GM23338 (cell line): ENCODE measurements at regions not wholly inside any gene's neighbourhood (a gene's known extent, or its start where the extent isn't known, plus 50 kb on each side); places are given as distances from the start of the nearest gene placed in this dataset.

ENCODE experiments used
- ATAC-seq: fragments of 200-7000 bp; cut with Tn5 transposase; 3 replicates; pipeline ENCODE4 v1.9.1; 2020
- DNase-seq: peaks from one replicate; pipeline ENCODE4 v3.0.0-alpha.2; 2015; ENCODE audit warnings: low spot score
- H2AFZ ChIP-seq: fragments of 200-600 bp; sonication (generic); 2 replicates; pipeline ENCODE4 v1.8.0; 2016; ENCODE audit warnings: antibody characterized with exemption, mild to moderate bottlenecking, moderate library complexity
- H3F3A ChIP-seq: fragments of 200-600 bp; sonication (generic); replicated peaks from 2 replicates; pipeline ENCODE4 v1.8.0; 2017; ENCODE audit warnings: antibody characterized with exemption, mixed run types, low read depth
- H3K27ac ChIP-seq: fragments of 200-600 bp; sonication (generic); 2 replicates; pipeline ENCODE4 v1.6.1; 2016; ENCODE audit warnings: low read depth
- H3K27me3 ChIP-seq: fragments of 200-600 bp; sonication (generic); 2 replicates; pipeline ENCODE4 v1.8.0; 2016; ENCODE audit warnings: mild to moderate bottlenecking, mixed run types, moderate library complexity; ENCODE audit not compliant: insufficient read depth
- H3K36me3 ChIP-seq: fragments of 200-600 bp; sonication (generic); 2 replicates; pipeline ENCODE4 v1.8.0; 2016; ENCODE audit warnings: mild to moderate bottlenecking; ENCODE audit not compliant: insufficient read depth
- H3K4me1 ChIP-seq: fragments of 200-600 bp; sonication (generic); 2 replicates; pipeline ENCODE4 v1.8.0; 2016; ENCODE audit warnings: mild to moderate bottlenecking, moderate library complexity; ENCODE audit not compliant: insufficient read depth
- H3K4me2 ChIP-seq: fragments of 200-600 bp; sonication (generic); 2 replicates; pipeline ENCODE4 v1.7.1; 2017; ENCODE audit warnings: mixed run types
- H3K4me3 ChIP-seq: fragments of 200-600 bp; sonication (generic); 2 replicates; pipeline ENCODE4 v1.6.1; 2016; ENCODE audit warnings: mixed run types
- H3K79me2 ChIP-seq: fragments of 200-600 bp; sonication (generic); replicated peaks from 2 replicates; pipeline ENCODE4 v1.8.0; 2017; ENCODE audit warnings: mild to moderate bottlenecking; ENCODE audit not compliant: insufficient read depth
- H3K9me2 ChIP-seq: fragments of 200-600 bp; sonication (generic); 2 replicates; pipeline ENCODE4 v1.8.0; 2017; ENCODE audit not compliant: insufficient read depth
- H4K20me1 ChIP-seq: fragments of 200-600 bp; sonication (generic); replicated peaks from 2 replicates; pipeline ENCODE4 v1.8.0; 2017; ENCODE audit warnings: mild to moderate bottlenecking; ENCODE audit not compliant: insufficient read depth
- H3K27ac Mint-ChIP-seq: 2 replicates; pipeline ENCODE4 v1.8.0; 2020; ENCODE audit warnings: inconsistent platforms, mild to moderate bottlenecking, moderate library complexity, mixed read lengths
- H3K27me3 Mint-ChIP-seq: 3 replicates; pipeline ENCODE4 v1.8.0; 2022; ENCODE audit warnings: low read depth, mild to moderate bottlenecking, moderate library complexity, mixed read lengths, inconsistent platforms; ENCODE audit not compliant: insufficient read depth, poor library complexity
- H3K36me3 Mint-ChIP-seq: 3 replicates; pipeline ENCODE4 v1.8.0; 2021; ENCODE audit warnings: low read depth, mild to moderate bottlenecking, inconsistent platforms, moderate library complexity, mixed read lengths
- H3K4me1 Mint-ChIP-seq: 3 replicates; pipeline ENCODE4 v1.8.0; 2020; ENCODE audit warnings: mild to moderate bottlenecking, inconsistent platforms, mixed read lengths
- H3K4me3 Mint-ChIP-seq: 3 replicates; pipeline ENCODE4 v1.8.0; 2021; ENCODE audit warnings: moderate library complexity, mild to moderate bottlenecking, inconsistent platforms, mixed read lengths
- H3K9me3 Mint-ChIP-seq: 3 replicates; pipeline ENCODE4 v1.8.0; 2020; ENCODE audit warnings: moderate library complexity, mild to moderate bottlenecking, inconsistent platforms, mixed read lengths
- CREB1 ChIP-seq: fragments of 250-450 bp; sonication (Bioruptor Pico); IDR thresholded peaks from 2 replicates; pipeline ENCODE4 v1.5.0; 2020; ENCODE audit warnings: low read depth, mild to moderate bottlenecking, moderate library complexity
- CTCF ChIP-seq, 2 experiments: fragments of 200-600 bp in 1 of 2; sonication (generic) in 1 of 2; conservative IDR thresholded peaks; 2 replicates each; pipeline versions ENCODE4 v1.5.1 to v1.6.1; 2016 to 2017; ENCODE audit warnings: antibody characterized with exemption in 2 of 2, low read depth in 2 of 2, mild to moderate bottlenecking in 2 of 2, moderate library complexity in 1 of 2
- EZH2phosphoT487 ChIP-seq: fragments of 200-600 bp; sonication (generic); IDR thresholded peaks from one replicate; pipeline ENCODE4 v1.8.1; 2018; ENCODE audit warnings: antibody characterized with exemption; ENCODE audit not compliant: unreplicated experiment
- JUNB ChIP-seq: IDR thresholded peaks from one replicate; pipeline ENCODE4 v1.6.1; 2016; ENCODE audit warnings: antibody characterized with exemption; ENCODE audit not compliant: unreplicated experiment
- NANOG ChIP-seq: IDR thresholded peaks from 2 replicates; pipeline ENCODE4 v1.6.1; 2016; ENCODE audit warnings: antibody characterized with exemption, borderline replicate concordance
- POLR2AphosphoS5 ChIP-seq: IDR thresholded peaks from 2 replicates; pipeline ENCODE4 v1.6.1; 2016; ENCODE audit warnings: antibody characterized with exemption, low read depth
- STAT1 ChIP-seq: IDR thresholded peaks from one replicate; pipeline ENCODE4 v1.6.1; 2016; ENCODE audit warnings: antibody characterized with exemption; ENCODE audit not compliant: unreplicated experiment
- ZNF114 ChIP-seq: fragments of 250-450 bp; sonication (Bioruptor Pico); IDR thresholded peaks from 2 replicates; pipeline ENCODE4 v1.5.0; 2020; ENCODE audit warnings: mild to moderate bottlenecking, moderate library complexity
- ZNF331 ChIP-seq: fragments of 250-450 bp; sonication (Bioruptor Pico); IDR thresholded peaks from 2 replicates; pipeline ENCODE4 v1.5.0; 2020; ENCODE audit warnings: low read depth, mild to moderate bottlenecking, moderate library complexity
- TF ChIP-seq, protein P1 (sequence below): IDR thresholded peaks from 2 replicates; pipeline ENCODE4 v1.6.1; 2016; ENCODE audit warnings: antibody characterized with exemption
- TF ChIP-seq, protein P2 (sequence below): IDR thresholded peaks from one replicate; pipeline ENCODE4 v1.6.1; 2018; ENCODE audit warnings: antibody characterized with exemption; ENCODE audit not compliant: unreplicated experiment

GRCh38 chr5:104702212-104702611 lies 1139.6 kb upstream of the NUDT12 start:
- H2AFZ ChIP-seq: no peak overlapping the region
- no peaks in the 10 kb centered on the region for H4K20me1 ChIP-seq
- Mint-ChIP-seq H3K36me3 (peaks cover 16% of the 10 kb centered on the region), H3K27ac (no peak overlapping the region), H3K9me3 (peaks cover 22% of the 10 kb centered on the region), H3K27me3 (peaks cover 2% of the 10 kb centered on the region), H3K4me1 (peaks cover 9% of the 10 kb centered on the region), H3K4me3 (no peak overlapping the region)
- no peak overlapping the region for H3K4me3 ChIP-seq
- H3K27ac ChIP-seq: no peak overlapping the region
- no peaks in the 10 kb centered on the region for H3K79me2 ChIP-seq
- no peaks in the 10 kb centered on the region for H3F3A ChIP-seq
- H3K4me2 ChIP-seq: no peak overlapping the region
- no peak for ATAC-seq
- H3K4me1 ChIP-seq: peaks cover 7% of the 10 kb centered on the region
- H3K36me3 ChIP-seq: no peaks in the 10 kb centered on the region
- H3K9me2 ChIP-seq: no peaks in the 10 kb centered on the region
- DNase-seq: no peak
- TF ChIP-seq CTCF (conservative IDR thresholded peaks at IDR 0.05; ENCODE audit: low read depth in 2 of 2) (no peak), ZNF331 (CRISPR knock-in tag) (no peak), CREB1 (CRISPR knock-in tag) (no peak)
- TF ChIP-seq, protein P1, sequence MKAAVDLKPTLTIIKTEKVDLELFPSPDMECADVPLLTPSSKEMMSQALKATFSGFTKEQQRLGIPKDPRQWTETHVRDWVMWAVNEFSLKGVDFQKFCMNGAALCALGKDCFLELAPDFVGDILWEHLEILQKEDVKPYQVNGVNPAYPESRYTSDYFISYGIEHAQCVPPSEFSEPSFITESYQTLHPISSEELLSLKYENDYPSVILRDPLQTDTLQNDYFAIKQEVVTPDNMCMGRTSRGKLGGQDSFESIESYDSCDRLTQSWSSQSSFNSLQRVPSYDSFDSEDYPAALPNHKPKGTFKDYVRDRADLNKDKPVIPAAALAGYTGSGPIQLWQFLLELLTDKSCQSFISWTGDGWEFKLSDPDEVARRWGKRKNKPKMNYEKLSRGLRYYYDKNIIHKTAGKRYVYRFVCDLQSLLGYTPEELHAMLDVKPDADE: no peak
- no peaks in the 10 kb centered on the region for H3K27me3 ChIP-seq

- Histone ChIP-seq H3K36me3 (no peaks in the 10 kb centered on the region), H3K4me2 (no peak overlapping the region), H3F3A (no peaks in the 10 kb centered on the region), H3K27me3 (no peaks in the 10 kb centered on the region), H2AFZ (no peak overlapping the region), H3K27ac (no peak overlapping the region), H3K4me3 (no peak overlapping the region), H3K9me2 (no peaks in the 10 kb centered on the region), H3K4me1 (no peaks in the 10 kb centered on the region), H4K20me1 (no peaks in the 10 kb centered on the region), H3K79me2 (no peaks in the 10 kb centered on the region)
- Mint-ChIP-seq H3K27me3 (peaks cover 2% of the 10 kb centered on the region), H3K4me1 (no peaks in the 10 kb centered on the region), H3K36me3 (peaks cover 16% of the 10 kb centered on the region), H3K27ac (no peak overlapping the region), H3K4me3 (no peak overlapping the region), H3K9me3 (peaks cover 22% of the 10 kb centered on the region)
- DNase-seq (no peak), ATAC-seq (no peak)
- TF ChIP-seq JUNB (no peak), STAT1 (no peak), CTCF (conservative IDR thresholded peaks at IDR 0.05; ENCODE audit: low read depth in 2 of 2) (no peak), POLR2AphosphoS5 (no peak), ZNF114 (no peak), EZH2phosphoT487 (no peak), NANOG (no peak)
- TF ChIP-seq, protein P2, sequence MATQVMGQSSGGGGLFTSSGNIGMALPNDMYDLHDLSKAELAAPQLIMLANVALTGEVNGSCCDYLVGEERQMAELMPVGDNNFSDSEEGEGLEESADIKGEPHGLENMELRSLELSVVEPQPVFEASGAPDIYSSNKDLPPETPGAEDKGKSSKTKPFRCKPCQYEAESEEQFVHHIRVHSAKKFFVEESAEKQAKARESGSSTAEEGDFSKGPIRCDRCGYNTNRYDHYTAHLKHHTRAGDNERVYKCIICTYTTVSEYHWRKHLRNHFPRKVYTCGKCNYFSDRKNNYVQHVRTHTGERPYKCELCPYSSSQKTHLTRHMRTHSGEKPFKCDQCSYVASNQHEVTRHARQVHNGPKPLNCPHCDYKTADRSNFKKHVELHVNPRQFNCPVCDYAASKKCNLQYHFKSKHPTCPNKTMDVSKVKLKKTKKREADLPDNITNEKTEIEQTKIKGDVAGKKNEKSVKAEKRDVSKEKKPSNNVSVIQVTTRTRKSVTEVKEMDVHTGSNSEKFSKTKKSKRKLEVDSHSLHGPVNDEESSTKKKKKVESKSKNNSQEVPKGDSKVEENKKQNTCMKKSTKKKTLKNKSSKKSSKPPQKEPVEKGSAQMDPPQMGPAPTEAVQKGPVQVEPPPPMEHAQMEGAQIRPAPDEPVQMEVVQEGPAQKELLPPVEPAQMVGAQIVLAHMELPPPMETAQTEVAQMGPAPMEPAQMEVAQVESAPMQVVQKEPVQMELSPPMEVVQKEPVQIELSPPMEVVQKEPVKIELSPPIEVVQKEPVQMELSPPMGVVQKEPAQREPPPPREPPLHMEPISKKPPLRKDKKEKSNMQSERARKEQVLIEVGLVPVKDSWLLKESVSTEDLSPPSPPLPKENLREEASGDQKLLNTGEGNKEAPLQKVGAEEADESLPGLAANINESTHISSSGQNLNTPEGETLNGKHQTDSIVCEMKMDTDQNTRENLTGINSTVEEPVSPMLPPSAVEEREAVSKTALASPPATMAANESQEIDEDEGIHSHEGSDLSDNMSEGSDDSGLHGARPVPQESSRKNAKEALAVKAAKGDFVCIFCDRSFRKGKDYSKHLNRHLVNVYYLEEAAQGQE: no peak
Observed at GRCh38 chr5:104699438-104699837, 1136.8 kb upstream of the NUDT12 start.
